Loucy (cell line): ENCODE measurements at regions not wholly inside any gene's neighbourhood (a gene's known extent, or its start where the extent isn't known, plus 50 kb on each side); places are given as distances from the start of the nearest gene placed in this dataset.
"Not testable (repeated sequence)": the region's sequence is repeated elsewhere in the genome, so short reads cannot be mapped to it uniquely, and the experiment has no call there.

Source experiments
- EZH2phosphoT487 ChIP-seq: fragments of 200-600 bp; IDR thresholded peaks from 2 replicates; pipeline ENCODE4 v1.6.1; 2018; ENCODE audit warnings: antibody characterized with exemption, mild to moderate bottlenecking, moderate library complexity, borderline replicate concordance
- TF ChIP-seq, protein P1 (sequence below): fragments of 200-600 bp; sonication (generic); conservative IDR thresholded peaks from 2 replicates; pipeline ENCODE4 v1.5.1; 2014; ENCODE audit warnings: mild to moderate bottlenecking, antibody characterized with exemption, low read length

DNA sequence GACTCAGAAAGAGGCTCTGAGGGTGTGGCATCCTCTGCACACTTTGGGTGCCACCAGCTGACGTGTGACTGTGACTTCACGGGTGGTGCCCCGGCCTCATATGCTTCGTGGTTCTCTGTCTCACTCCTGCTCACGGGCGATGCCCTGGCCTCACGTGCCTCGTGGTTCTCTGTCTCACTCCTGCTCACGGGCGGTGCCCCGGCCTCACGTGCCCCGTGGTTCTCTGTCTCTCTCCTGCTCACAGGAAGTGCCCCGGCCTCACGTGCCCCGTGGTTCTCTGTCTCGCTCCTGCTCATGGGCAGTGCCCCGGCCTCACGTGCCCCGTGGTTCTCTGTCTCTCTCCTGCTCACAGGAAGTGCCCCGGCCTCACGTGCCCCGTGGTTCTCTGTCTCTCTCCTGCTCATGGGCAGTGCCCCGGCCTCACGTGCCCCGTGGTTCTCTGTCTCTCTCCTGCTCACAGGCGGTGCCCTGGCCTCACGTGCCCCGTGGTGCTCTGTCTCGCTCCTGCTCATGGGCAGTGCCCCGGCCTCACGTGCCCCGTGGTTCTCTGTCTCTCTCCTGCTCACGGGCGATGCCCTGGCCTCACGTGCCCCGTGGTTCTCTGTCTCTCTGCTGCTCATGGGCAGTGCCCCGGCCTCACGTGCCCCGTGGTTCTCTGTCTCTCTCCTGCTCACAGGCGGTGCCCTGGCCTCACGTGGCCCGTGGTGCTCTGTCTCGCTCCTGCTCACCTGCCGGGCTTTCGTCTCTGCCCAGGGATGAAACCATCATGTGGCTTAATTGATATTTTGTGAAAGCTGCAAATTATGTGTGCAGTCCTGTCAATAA lies 115.8 kb downstream of the RTP5 start:
- TF ChIP-seq, protein P1, sequence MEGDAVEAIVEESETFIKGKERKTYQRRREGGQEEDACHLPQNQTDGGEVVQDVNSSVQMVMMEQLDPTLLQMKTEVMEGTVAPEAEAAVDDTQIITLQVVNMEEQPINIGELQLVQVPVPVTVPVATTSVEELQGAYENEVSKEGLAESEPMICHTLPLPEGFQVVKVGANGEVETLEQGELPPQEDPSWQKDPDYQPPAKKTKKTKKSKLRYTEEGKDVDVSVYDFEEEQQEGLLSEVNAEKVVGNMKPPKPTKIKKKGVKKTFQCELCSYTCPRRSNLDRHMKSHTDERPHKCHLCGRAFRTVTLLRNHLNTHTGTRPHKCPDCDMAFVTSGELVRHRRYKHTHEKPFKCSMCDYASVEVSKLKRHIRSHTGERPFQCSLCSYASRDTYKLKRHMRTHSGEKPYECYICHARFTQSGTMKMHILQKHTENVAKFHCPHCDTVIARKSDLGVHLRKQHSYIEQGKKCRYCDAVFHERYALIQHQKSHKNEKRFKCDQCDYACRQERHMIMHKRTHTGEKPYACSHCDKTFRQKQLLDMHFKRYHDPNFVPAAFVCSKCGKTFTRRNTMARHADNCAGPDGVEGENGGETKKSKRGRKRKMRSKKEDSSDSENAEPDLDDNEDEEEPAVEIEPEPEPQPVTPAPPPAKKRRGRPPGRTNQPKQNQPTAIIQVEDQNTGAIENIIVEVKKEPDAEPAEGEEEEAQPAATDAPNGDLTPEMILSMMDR = not testable (repeated sequence)
- not testable (repeated sequence) for TF ChIP-seq EZH2phosphoT487
